VCaP (cell line): ENCODE measurements at regions not wholly inside any gene's neighbourhood (a gene's known extent, or its start where the extent isn't known, plus 50 kb on each side); places are given as distances from the start of the nearest gene placed in this dataset.

ENCODE experiments used
- H3K27ac ChIP-seq: fragments of 450-650 bp; 2 replicates; pipeline ENCODE4 v1.5.1; 2017
- CTCF ChIP-seq: fragments of 450-650 bp; conservative IDR thresholded peaks from 2 replicates; pipeline ENCODE4 v1.5.1; 2017; ENCODE audit warnings: mild to moderate bottlenecking, moderate library complexity

GRCh38 chr6:121645100-121645745 lies 209.8 kb downstream of the GJA1 start:
- H3K27ac ChIP-seq: no peak overlapping the region
- no peak for TF ChIP-seq CTCF

- no peak for TF ChIP-seq CTCF
- H3K27ac ChIP-seq: no peak overlapping the region
These were observed 212.5 kb downstream of the GJA1 start for GRCh38 chr6:121647905-121648304.

- H3K27ac ChIP-seq: no peak overlapping the region
- no peak for TF ChIP-seq CTCF
These were observed 214.5 kb downstream of the GJA1 start for GRCh38 chr6:121649951-121650350.

- no peak overlapping the region for H3K27ac ChIP-seq
- TF ChIP-seq CTCF: no peak
These were observed 216.0 kb downstream of the GJA1 start for GRCh38 chr6:121651420-121651819.

GRCh38 chr6:121652223-121652622 lies 216.8 kb downstream of the GJA1 start:
- TF ChIP-seq CTCF: no peak
- H3K27ac ChIP-seq: no peak overlapping the region

GRCh38 chr6:121652726-121653623 lies 217.5 kb downstream of the GJA1 start:
- H3K27ac ChIP-seq: no peak overlapping the region
- TF ChIP-seq CTCF: no peak

GRCh38 chr6:121653624-121654008 lies 218.2 kb downstream of the GJA1 start:
- TF ChIP-seq CTCF: no peak
- no peak overlapping the region for H3K27ac ChIP-seq
